T-helper 2 cell treated with Interferon-gamma antibody and Interleukin-4, amounts not matched to agents 5 μg/mL and 100 μg/mL, for 36 hours (primary cell): ENCODE measurements at regions not wholly inside any gene's neighbourhood (a gene's known extent, or its start where the extent isn't known, plus 50 kb on each side); places are given as distances from the start of the nearest gene placed in this dataset.

ENCODE experiments used
- DNase-seq: peaks from one replicate; pipeline ENCODE4 v3.0.0; 2021; ENCODE audit warnings: low spot score
- H3K27ac Mint-ChIP-seq: one replicate; pipeline ENCODE4 v1.8.0; 2021; ENCODE audit warnings: mild to moderate bottlenecking, mixed read lengths
- H3K27me3 Mint-ChIP-seq: one replicate; pipeline ENCODE4 v1.8.0; 2021; ENCODE audit warnings: low read depth, mixed read lengths
- H3K36me3 Mint-ChIP-seq: one replicate; pipeline ENCODE4 v1.8.0; 2021; ENCODE audit warnings: low read depth, mixed read lengths
- H3K4me1 Mint-ChIP-seq: one replicate; pipeline ENCODE4 v1.8.0; 2021; ENCODE audit warnings: low read depth, mixed read lengths
- H3K4me3 Mint-ChIP-seq: one replicate; pipeline ENCODE4 v1.8.0; 2022; ENCODE audit warnings: mild to moderate bottlenecking, moderate library complexity, mixed read lengths
- H3K9me3 Mint-ChIP-seq: one replicate; pipeline ENCODE4 v1.8.0; 2021; ENCODE audit warnings: mixed read lengths

DNA sequence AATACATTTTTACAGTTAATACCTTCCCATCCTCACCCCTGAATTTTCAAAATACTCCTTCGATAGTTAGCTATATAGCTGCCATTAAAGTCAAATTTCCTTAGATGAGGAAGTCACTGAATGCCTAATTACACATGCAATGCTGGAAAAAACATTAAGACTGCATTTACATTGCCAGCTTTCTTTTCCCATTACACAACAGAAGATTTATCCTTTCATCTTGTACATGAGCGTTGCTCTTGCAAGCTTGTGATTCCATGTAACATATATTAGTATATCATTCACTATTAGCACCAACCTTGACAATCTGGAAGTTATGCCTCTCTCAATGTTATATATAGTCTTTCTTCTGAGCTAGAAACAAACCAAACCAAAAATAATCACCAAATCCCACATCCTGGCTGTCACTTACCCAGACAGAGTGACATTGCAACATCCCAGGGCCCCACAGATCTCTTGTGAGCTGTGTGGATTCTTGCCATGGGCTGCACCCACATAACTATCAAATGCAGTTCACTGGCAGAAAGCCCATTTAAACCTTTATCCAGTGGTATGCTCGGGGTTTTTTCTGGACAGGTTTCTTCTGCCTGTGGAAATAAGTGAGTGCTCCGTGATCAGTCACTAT, 79.2 kb upstream of the PAPOLG start:
- Mint-ChIP-seq H3K4me1 (peaks cover 4% of the 10 kb centered on the region), H3K4me3 (no peak overlapping the region), H3K36me3 (no peaks in the 10 kb centered on the region), H3K9me3 (no peaks in the 10 kb centered on the region), H3K27me3 (peaks cover 5% of the 10 kb centered on the region), H3K27ac (no peak overlapping the region)
- DNase-seq = no peak

DNA sequence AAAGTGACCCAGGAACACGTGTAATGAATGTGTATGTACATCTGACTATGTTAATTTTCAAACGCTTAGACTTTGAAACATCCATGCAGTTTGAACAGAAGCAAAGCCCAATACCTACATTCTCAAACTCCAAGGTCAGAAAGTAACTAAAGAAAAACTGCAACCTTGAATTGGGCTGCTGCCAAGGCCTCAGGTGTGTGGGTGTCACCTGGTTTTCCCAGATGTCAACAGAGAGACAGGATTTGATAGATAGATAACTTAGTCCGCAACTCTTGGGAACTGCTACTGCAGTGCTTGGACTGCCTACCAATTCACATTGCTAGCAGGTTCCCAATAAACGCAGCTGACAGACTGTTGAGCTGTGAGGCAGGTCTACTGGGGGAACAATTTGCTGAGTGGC, 78.7 kb upstream of the PAPOLG start:
- Mint-ChIP-seq H3K9me3 (no peaks in the 10 kb centered on the region), H3K27me3 (peaks cover 5% of the 10 kb centered on the region), H3K27ac (no peak overlapping the region), H3K4me1 (peaks cover 4% of the 10 kb centered on the region), H3K4me3 (no peak overlapping the region), H3K36me3 (no peaks in the 10 kb centered on the region)
- DNase-seq = no peak

DNA sequence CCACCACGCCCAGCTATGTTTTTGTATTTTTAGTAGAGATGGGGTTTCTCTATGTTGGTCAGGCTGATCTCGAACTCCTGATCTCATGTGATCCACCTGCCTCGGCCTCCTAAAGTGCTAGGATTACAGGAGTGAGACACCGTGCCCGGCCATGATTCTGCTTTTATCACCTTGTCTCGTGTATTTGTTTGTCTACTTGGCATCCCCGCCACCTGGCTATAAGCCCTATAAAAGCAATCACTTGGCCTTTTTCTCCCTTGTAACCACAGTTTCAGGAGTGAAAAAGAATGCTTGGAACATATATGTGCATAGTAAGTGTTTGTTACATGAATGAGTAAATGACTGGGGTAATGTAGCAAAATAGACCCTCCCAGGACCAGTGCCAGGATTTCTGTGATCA, 77.5 kb upstream of the PAPOLG start:
- H3K36me3 Mint-ChIP-seq = no peaks in the 10 kb centered on the region
- peaks cover 5% of the 10 kb centered on the region for H3K27me3 Mint-ChIP-seq
- H3K27ac Mint-ChIP-seq = no peak overlapping the region

DNA sequence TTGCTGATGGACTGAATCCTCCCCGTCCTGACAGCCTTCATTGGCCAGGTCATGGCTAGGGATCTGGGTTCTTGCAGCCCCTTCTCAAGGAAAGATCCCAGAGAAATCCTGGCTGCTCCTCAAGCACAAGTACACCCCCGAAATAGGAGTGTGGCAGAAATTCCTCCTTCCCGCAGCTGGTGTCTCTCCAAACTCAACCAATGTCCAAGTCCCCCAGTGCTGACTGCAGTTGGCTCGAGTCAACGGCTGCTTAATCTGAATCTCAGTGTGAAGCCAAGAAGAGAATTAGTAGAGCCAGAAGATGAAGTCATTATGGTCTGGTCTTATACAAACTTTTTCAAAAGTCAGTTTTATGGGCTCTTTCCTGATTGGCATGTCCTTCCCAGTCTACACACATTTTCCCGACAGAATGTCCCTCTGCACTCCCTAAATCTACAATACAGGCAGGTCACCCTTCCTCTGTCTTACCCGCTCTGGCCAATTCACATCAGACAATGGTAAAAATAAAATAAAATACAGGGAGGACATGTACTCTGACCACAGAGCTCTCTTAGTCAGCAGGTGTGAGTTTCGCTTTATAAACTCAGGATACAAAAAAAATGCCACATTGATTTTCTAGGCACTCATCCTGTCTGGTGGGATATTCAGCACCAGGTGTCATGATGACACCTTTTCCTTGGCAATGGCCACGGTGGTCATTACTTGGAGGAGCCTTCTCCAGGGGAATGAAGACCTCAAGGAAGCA, 76.9 kb upstream of the PAPOLG start:
- H3K36me3 Mint-ChIP-seq = no peaks in the 10 kb centered on the region
- peaks cover 5% of the 10 kb centered on the region for H3K27me3 Mint-ChIP-seq
- no peak for DNase-seq
- no peaks in the 10 kb centered on the region for H3K9me3 Mint-ChIP-seq
- no peak overlapping the region for H3K4me3 Mint-ChIP-seq
- H3K27ac Mint-ChIP-seq = no peak overlapping the region
- H3K4me1 Mint-ChIP-seq = peaks cover 4% of the 10 kb centered on the region

More for the DNA sequence above, 77.5 kb upstream of the PAPOLG start:
- Mint-ChIP-seq H3K4me1 (peaks cover 4% of the 10 kb centered on the region), H3K9me3 (no peaks in the 10 kb centered on the region), H3K4me3 (no peak overlapping the region)
- no peak for DNase-seq

DNA sequence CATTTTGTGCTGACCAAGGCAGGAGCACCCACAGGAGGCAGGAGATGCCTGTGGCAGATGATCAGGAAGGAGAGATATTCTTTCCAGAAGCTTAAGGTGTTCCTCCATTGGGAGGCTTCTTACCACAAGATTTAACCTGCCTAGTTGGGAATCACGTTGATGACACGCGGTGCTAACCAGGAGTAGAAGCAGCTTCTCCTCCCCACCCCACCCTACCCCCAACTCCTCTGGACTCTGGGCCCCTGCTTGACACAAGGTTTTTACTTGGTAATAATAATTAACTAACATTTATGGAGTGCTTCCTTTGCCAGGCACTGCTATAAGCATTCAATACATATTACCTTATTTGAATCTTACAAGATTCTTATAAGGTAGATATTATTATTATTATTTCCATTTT, 62.5 kb upstream of the PAPOLG start:
- H3K36me3 Mint-ChIP-seq = no peaks in the 10 kb centered on the region
- no peaks in the 10 kb centered on the region for H3K9me3 Mint-ChIP-seq
- no peak for DNase-seq
- H3K27ac Mint-ChIP-seq = no peak overlapping the region
- no peak overlapping the region for H3K4me3 Mint-ChIP-seq
- H3K4me1 Mint-ChIP-seq = no peaks in the 10 kb centered on the region
- peaks cover 3% of the 10 kb centered on the region for H3K27me3 Mint-ChIP-seq

DNA sequence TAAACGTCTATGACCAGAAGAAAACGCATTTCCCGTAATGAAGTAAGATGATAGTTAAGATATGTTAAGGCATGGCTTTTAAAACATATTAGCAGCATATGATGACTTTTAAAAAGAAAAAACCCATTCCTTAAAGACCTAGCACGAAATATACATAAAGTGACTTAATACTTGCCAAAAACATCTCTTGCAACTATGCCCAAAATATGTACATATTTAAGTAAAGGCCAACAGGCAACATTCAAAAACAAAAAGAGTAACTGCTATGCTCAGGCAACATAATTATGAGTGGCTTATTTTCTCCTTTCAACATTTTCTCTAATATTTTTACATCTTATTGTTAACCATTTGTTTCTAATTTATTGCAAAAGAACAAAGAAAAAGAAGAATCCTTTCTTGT, 60.3 kb upstream of the PAPOLG start:
- no peaks in the 10 kb centered on the region for H3K9me3 Mint-ChIP-seq
- DNase-seq = no peak
- H3K4me3 Mint-ChIP-seq = no peak overlapping the region

DNA sequence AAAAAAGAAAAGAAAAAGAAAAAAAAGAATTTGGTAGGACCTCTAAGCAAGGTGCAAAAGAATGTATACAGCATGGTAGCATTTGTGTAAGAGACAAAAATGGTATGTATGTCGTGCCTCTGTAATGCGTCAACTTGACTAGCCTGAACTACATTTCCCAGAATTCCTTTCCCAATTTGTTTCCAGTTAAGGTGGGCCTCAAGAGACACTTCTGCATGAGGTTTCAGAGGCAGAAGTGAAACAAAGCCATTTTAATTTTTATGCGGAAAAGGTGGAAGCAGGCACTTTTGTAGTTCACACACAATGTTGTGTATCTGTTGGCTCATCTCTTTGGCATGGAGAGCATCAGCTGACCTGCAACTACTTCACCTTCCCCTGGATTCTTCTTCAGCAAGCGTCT, 56.5 kb upstream of the PAPOLG start:
- Mint-ChIP-seq H3K9me3 (no peaks in the 10 kb centered on the region), H3K4me1 (no peaks in the 10 kb centered on the region), H3K36me3 (no peaks in the 10 kb centered on the region), H3K4me3 (no peak overlapping the region), H3K27me3 (peaks cover 3% of the 10 kb centered on the region), H3K27ac (no peak overlapping the region)
- DNase-seq = no peak

More for the DNA sequence above, 60.3 kb upstream of the PAPOLG start:
- Mint-ChIP-seq H3K36me3 (no peaks in the 10 kb centered on the region), H3K27ac (no peak overlapping the region), H3K27me3 (no peaks in the 10 kb centered on the region), H3K4me1 (no peaks in the 10 kb centered on the region)

DNA sequence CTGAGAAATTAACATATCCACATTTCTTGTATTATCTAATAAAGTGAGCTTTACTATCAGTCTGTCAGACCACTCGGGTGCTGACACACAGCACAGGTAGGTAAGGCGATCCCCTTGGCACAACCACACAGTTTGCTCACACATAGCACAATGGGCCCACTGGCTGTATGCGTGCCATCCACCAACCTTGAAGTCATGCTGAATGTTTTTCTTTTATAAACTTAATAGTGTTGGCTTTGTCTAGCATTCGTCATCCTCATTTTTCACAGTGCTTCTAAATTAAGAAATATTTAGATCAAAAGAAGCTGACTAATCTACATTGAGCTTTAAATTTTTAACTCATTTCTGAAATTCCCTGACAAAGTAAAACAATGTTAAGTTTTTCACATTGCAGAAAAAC, 50.0 kb upstream of the PAPOLG start:
- no peak for DNase-seq
- peaks cover 8% of the 10 kb centered on the region for H3K27me3 Mint-ChIP-seq
- H3K36me3 Mint-ChIP-seq = no peaks in the 10 kb centered on the region
- no peaks in the 10 kb centered on the region for H3K9me3 Mint-ChIP-seq
- H3K27ac Mint-ChIP-seq = no peak overlapping the region
- H3K4me3 Mint-ChIP-seq = no peak overlapping the region
- H3K4me1 Mint-ChIP-seq = no peaks in the 10 kb centered on the region
